ENCODE measurements at regions not wholly inside any gene's neighbourhood (a gene's known extent, or its start where the extent isn't known, plus 50 kb on each side); places are given as distances from the start of the nearest gene placed in this dataset.

DNA sequence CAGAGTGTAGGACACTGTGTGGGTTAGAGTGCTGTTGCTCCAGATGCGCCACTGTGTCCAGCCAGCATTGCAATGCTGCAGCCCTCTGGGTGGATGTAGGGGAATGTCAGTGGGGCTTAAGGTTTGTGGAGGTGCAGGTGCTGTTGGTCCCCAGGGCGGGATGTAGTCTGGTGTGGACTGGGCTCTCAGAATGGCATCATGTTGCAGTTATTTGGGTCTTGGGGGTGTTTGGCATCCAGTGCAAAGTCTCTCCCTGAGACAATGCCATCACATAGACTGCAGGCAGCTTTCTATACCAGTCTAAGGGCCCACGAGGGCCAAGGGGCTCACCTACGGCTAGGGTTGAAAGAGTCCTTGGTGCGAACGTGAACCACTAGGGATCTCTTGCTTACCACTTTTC lies 275.3 kb downstream of the SOX11 start:
- ChIA-PET POLR2A (no interaction called here), CTCF (no interaction called here)
- BruUV-seq (replicated peaks) = no TSS peak
- intact Hi-C loops (cut with micrococcal nuclease; ENCODE audit: unreplicated experiment) = no loop called here
- DNase-seq (ENCODE audit: low read depth, low spot score) (no peak), ATAC-seq (no peak)
- H3K4me1 ChIP-seq (ENCODE audit: control insufficient read depth, insufficient read depth, low read length) = no peaks in the 10 kb centered on the region
- no peak overlapping the region for H3K27ac ChIP-seq (ENCODE audit: low read length)
- in situ Hi-C loops (cut with HindIII; ENCODE audit: low pct_unique_long_range_greater_than_20kb, low sequenced_read_pairs) = no loop called here
- H3K36me3 ChIP-seq (ENCODE audit: control insufficient read depth, insufficient read depth, low read length) = no peaks in the 10 kb centered on the region
- TF ChIP-seq SIN3A (IDR thresholded peaks at IDR 0.05; ENCODE audit: borderline replicate concordance, insufficient read depth, low read depth, low read length) = no peak
- TF ChIP-seq, protein P1, sequence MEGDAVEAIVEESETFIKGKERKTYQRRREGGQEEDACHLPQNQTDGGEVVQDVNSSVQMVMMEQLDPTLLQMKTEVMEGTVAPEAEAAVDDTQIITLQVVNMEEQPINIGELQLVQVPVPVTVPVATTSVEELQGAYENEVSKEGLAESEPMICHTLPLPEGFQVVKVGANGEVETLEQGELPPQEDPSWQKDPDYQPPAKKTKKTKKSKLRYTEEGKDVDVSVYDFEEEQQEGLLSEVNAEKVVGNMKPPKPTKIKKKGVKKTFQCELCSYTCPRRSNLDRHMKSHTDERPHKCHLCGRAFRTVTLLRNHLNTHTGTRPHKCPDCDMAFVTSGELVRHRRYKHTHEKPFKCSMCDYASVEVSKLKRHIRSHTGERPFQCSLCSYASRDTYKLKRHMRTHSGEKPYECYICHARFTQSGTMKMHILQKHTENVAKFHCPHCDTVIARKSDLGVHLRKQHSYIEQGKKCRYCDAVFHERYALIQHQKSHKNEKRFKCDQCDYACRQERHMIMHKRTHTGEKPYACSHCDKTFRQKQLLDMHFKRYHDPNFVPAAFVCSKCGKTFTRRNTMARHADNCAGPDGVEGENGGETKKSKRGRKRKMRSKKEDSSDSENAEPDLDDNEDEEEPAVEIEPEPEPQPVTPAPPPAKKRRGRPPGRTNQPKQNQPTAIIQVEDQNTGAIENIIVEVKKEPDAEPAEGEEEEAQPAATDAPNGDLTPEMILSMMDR (IDR thresholded peaks at IDR 0.05) = no peak
- H3K9me3 ChIP-seq (ENCODE audit: control insufficient read depth, insufficient read depth, low read depth, low read length) = no peaks in the 10 kb centered on the region
- H3K27me3 ChIP-seq (ENCODE audit: control insufficient read depth, insufficient read depth, low read length) = no peaks in the 10 kb centered on the region
- no peak overlapping the region for H3K4me3 ChIP-seq (ENCODE audit: low read depth in 2 of 2, low read length in 2 of 2)

DNA sequence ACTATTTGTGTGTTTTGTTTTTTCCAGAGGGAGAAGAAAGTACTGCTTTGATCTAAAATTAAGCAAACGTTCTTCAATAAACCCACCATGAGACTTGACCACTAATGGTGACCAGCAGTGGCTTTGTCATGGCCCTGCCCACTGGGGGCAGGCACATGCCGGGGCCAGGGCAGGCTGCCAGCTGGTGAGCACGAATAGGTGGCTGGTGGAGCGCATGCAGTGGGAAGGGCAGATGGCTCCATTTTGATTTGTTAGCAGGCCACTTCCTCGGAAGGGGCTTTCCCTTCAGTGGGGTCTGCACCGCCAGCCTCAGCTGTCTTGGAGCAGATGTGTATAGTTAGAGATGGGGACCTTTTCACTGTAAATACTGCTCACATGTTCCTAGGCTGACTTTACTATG lies 277.1 kb downstream of the SOX11 start:
- intact Hi-C loops (cut with micrococcal nuclease; ENCODE audit: unreplicated experiment) (no loop called here), in situ Hi-C loops (cut with HindIII; ENCODE audit: low pct_unique_long_range_greater_than_20kb, low sequenced_read_pairs) (no loop called here)
- CTCF ChIA-PET = no interaction called here

More for the DNA sequence above, 277.1 kb downstream of the SOX11 start:
- ATAC-seq (no peak), DNase-seq (ENCODE audit: low read depth, low spot score) (no peak)
- TF ChIP-seq SIN3A (IDR thresholded peaks at IDR 0.05; ENCODE audit: borderline replicate concordance, insufficient read depth, low read depth, low read length) (no peak), TCF7L2 (IDR thresholded peaks at IDR 0.05; ENCODE audit: low read depth, low read length) (no peak), POLR2AphosphoS5 (IDR thresholded peaks at IDR 0.05; ENCODE audit: low read depth, low read length) (no peak)
- TF ChIP-seq, protein P1 (IDR thresholded peaks at IDR 0.05) = no peak
- TF ChIP-seq, protein P2, sequence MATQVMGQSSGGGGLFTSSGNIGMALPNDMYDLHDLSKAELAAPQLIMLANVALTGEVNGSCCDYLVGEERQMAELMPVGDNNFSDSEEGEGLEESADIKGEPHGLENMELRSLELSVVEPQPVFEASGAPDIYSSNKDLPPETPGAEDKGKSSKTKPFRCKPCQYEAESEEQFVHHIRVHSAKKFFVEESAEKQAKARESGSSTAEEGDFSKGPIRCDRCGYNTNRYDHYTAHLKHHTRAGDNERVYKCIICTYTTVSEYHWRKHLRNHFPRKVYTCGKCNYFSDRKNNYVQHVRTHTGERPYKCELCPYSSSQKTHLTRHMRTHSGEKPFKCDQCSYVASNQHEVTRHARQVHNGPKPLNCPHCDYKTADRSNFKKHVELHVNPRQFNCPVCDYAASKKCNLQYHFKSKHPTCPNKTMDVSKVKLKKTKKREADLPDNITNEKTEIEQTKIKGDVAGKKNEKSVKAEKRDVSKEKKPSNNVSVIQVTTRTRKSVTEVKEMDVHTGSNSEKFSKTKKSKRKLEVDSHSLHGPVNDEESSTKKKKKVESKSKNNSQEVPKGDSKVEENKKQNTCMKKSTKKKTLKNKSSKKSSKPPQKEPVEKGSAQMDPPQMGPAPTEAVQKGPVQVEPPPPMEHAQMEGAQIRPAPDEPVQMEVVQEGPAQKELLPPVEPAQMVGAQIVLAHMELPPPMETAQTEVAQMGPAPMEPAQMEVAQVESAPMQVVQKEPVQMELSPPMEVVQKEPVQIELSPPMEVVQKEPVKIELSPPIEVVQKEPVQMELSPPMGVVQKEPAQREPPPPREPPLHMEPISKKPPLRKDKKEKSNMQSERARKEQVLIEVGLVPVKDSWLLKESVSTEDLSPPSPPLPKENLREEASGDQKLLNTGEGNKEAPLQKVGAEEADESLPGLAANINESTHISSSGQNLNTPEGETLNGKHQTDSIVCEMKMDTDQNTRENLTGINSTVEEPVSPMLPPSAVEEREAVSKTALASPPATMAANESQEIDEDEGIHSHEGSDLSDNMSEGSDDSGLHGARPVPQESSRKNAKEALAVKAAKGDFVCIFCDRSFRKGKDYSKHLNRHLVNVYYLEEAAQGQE (IDR thresholded peaks at IDR 0.05; ENCODE audit: insufficient read depth in 1 of 2, low read depth in 2 of 2, low read length in 1 of 2) = no peak
- Histone ChIP-seq H3K4me1 (ENCODE audit: control insufficient read depth, insufficient read depth, low read length) (no peaks in the 10 kb centered on the region), H3K4me3 (ENCODE audit: low read depth in 2 of 2, low read length in 2 of 2) (no peak overlapping the region), H3K27me3 (ENCODE audit: control insufficient read depth, insufficient read depth, low read length) (no peaks in the 10 kb centered on the region), H3K27ac (ENCODE audit: low read length) (no peak overlapping the region), H3K9me3 (ENCODE audit: control insufficient read depth, insufficient read depth, low read depth, low read length) (no peaks in the 10 kb centered on the region), H3K36me3 (ENCODE audit: control insufficient read depth, insufficient read depth, low read length) (no peaks in the 10 kb centered on the region)
- POLR2A ChIA-PET = no interaction called here
- BruUV-seq (replicated peaks) = no TSS peak
